A673 (cell line): ENCODE measurements at regions not wholly inside any gene's neighbourhood (a gene's known extent, or its start where the extent isn't known, plus 50 kb on each side); places are given as distances from the start of the nearest gene placed in this dataset.
"Not testable (repeated sequence)": the region's sequence is repeated elsewhere in the genome, so short reads cannot be mapped to it uniquely, and the experiment has no call there.

Source experiments
- BruUV-seq: library from RNA; stranded (reverse); fragments of 400-500 nt; replicated peaks from 2 replicates; lab custom pipeline; 2021; lab: Mats Ljungman, UMichigan
- CTCF ChIA-PET: fragments of 300-600 bp; sonication (Branson Sonifier 250); formaldehyde crosslinking; loops from one replicate; lab custom pipeline; 2022; ENCODE audit warnings: antibody characterized with exemption; lab: Charles Lee
- POLR2A ChIA-PET: fragments of 300-600 bp; sonication (Branson Sonifier 250); formaldehyde crosslinking; loops from one replicate; lab custom pipeline; 2022; ENCODE audit warnings: antibody characterized with exemption; ENCODE audit not compliant: low non-redundant PET; lab: Charles Lee
- DNase-seq: peaks from one replicate; pipeline ENCODE4 v3.0.0-alpha.2; 2015; ENCODE audit warnings: low spot score
- H3K27ac ChIP-seq: fragments of 200-600 bp; sonication (generic); 2 replicates; pipeline ENCODE4 v1.5.1; 2016; ENCODE audit warnings: mixed run types, low read depth, mild to moderate bottlenecking, mixed read lengths, antibody characterized with exemption, low read length; ENCODE audit not compliant: poor library complexity, severe bottlenecking
- H3K27me3 ChIP-seq: fragments of 200-600 bp; sonication (generic); replicated peaks from 2 replicates; pipeline ENCODE4 v1.6.1; 2017; ENCODE audit warnings: mixed run types, low read depth, mild to moderate bottlenecking, mixed read lengths, antibody characterized with exemption, low read length; ENCODE audit not compliant: insufficient read depth, poor library complexity
- H3K36me3 ChIP-seq: fragments of 200-600 bp; sonication (generic); 2 replicates; pipeline ENCODE4 v1.6.1; 2016; ENCODE audit warnings: mixed run types, mild to moderate bottlenecking, mixed read lengths, antibody characterized with exemption, low read length; ENCODE audit not compliant: insufficient read depth, poor library complexity, severe bottlenecking
- H3K4me1 ChIP-seq: fragments of 200-600 bp; sonication (generic); 2 replicates; pipeline ENCODE4 v1.6.1; 2017; ENCODE audit warnings: mixed run types, mild to moderate bottlenecking, mixed read lengths, antibody characterized with exemption, low read length; ENCODE audit not compliant: insufficient read depth, poor library complexity, severe bottlenecking
- H3K4me3 ChIP-seq: fragments of 200-600 bp; sonication (generic); 2 replicates; pipeline ENCODE4 v1.5.1; 2016; ENCODE audit warnings: low read depth, mixed run types, mild to moderate bottlenecking, mixed read lengths, low read length; ENCODE audit not compliant: poor library complexity, severe bottlenecking
- H3K9me3 ChIP-seq: fragments of 200-600 bp; sonication (generic); 2 replicates; pipeline ENCODE4 v1.6.1; 2016; ENCODE audit warnings: mixed run types, low read depth, mild to moderate bottlenecking, mixed read lengths, antibody characterized with exemption, low read length; ENCODE audit not compliant: poor library complexity, severe bottlenecking
- EZH2 ChIP-seq: fragments of 200-600 bp; sonication (generic); IDR thresholded peaks from 2 replicates; pipeline ENCODE4 v1.6.1; 2017; ENCODE audit warnings: borderline replicate concordance, low read depth, mild to moderate bottlenecking, mixed read lengths, antibody characterized with exemption, low read length; ENCODE audit not compliant: poor library complexity, severe bottlenecking
- intact Hi-C: fragments of 100-400 bp; cut with micrococcal nuclease; formaldehyde crosslinking; loops from one replicate; pipeline ENCODE4 v1.10.0; 2022; ENCODE audit not compliant: unreplicated experiment
- TF ChIP-seq, protein P1 (sequence below): fragments of 300-800, 200-600 bp; sonication (generic); conservative IDR thresholded peaks from 2 replicates; pipeline ENCODE4 v1.5.1; 2017; ENCODE audit warnings: low read depth, mild to moderate bottlenecking, antibody characterized with exemption, low read length, moderate library complexity, mixed read lengths

DNA sequence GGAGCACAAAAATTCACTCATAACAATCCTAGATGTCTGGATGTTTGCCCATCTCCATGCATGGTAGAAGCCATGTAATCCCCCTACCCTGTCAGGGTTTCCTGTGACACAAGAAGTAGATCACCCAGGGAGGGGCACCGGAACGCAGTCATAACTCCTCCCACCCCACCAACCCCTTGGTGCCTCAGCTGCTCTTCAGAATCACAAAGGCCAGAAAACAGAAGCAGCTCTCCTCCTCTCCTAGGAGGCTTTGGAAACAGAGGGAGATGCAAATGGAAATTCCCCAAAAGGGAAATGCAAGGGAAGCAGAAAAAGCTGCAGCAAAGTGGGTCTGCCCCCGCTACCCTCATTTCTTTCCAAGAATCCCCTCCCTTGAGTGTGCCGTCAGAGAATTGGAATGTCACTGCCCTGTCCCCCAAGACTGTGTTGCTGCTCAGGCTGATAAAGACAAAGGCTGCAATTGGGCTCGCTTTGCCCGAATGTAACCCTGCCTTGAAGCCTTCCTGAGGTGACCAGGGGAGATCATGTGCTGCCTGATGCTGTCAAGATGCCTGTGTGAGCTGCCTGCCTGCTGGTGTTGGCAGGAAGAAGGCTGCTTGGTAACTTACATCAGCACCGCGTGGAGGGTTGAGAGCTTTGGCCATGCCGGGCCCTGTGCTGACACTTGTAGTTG is 65.5 kb upstream of the ABCA1 start:
- intact Hi-C loops, result no loop called here
- ChIA-PET CTCF (no interaction called here), POLR2A (no interaction called here)
- DNase-seq, result no peak
- Histone ChIP-seq H3K4me1 (peaks cover 22% of the 10 kb centered on the region), H3K27me3 (no peaks in the 10 kb centered on the region), H3K4me3 (no peak overlapping the region), H3K9me3 (no peaks in the 10 kb centered on the region), H3K27ac (no peak overlapping the region), H3K36me3 (no peaks in the 10 kb centered on the region)
- TF ChIP-seq, protein P1, sequence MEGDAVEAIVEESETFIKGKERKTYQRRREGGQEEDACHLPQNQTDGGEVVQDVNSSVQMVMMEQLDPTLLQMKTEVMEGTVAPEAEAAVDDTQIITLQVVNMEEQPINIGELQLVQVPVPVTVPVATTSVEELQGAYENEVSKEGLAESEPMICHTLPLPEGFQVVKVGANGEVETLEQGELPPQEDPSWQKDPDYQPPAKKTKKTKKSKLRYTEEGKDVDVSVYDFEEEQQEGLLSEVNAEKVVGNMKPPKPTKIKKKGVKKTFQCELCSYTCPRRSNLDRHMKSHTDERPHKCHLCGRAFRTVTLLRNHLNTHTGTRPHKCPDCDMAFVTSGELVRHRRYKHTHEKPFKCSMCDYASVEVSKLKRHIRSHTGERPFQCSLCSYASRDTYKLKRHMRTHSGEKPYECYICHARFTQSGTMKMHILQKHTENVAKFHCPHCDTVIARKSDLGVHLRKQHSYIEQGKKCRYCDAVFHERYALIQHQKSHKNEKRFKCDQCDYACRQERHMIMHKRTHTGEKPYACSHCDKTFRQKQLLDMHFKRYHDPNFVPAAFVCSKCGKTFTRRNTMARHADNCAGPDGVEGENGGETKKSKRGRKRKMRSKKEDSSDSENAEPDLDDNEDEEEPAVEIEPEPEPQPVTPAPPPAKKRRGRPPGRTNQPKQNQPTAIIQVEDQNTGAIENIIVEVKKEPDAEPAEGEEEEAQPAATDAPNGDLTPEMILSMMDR, result no peak
- no peak for TF ChIP-seq EZH2
- BruUV-seq, result no TSS peak

DNA sequence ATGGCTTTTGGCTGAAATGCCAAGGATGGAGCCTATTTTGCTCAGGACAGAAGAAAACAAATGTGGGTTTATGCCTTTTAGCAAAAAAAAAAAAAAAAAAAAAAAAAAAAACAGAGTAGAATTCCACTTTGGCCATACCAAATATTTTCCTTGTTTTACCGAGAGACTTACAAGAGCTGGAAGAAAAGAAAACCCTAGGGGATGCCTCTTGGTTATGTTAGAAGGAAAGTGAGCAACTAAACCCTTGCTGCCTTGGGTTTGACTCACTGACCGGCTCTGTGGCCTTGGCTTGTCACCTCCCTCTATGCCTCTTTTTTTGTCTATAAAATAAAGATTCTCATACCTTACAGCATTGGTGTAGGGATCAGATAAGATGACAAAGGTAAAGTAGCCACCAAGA is 69.6 kb upstream of the ABCA1 start:
- no peak for DNase-seq
- intact Hi-C loops, result no loop called here
- Histone ChIP-seq H3K27me3 (no peaks in the 10 kb centered on the region), H3K9me3 (no peaks in the 10 kb centered on the region), H3K36me3 (no peaks in the 10 kb centered on the region), H3K27ac (no peak overlapping the region), H3K4me1 (peaks cover 3% of the 10 kb centered on the region), H3K4me3 (no peak overlapping the region)
- POLR2A ChIA-PET, result no interaction called here
- CTCF ChIA-PET, result no interaction called here
- no TSS peak for BruUV-seq
- no peak for TF ChIP-seq EZH2
- TF ChIP-seq, protein P1, result no peak

DNA sequence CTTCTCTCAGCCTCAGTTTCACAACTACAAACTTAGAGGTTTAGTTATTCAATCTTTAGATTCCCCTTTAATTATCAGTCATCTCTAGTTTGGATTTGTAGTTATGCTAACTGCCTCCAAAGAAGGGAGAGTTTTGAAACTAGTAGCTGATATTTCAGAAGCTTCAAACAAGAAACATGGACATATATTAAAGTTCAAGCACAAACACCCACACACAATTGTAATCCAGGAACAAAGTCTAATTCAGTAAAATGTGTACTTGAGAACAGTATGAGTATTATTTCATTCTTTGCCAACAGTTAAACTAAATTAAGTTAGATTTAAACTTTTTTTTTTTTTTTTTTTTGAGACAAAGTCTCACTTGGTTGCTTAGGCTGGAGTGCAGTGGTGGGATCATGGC is 71.2 kb upstream of the ABCA1 start:
- ChIA-PET CTCF (no interaction called here), POLR2A (no interaction called here)
- no peak overlapping the region for H3K4me3 ChIP-seq

GRCh38 chr9:105000529-105000928 is 72.6 kb upstream of the ABCA1 start:
- H3K4me1 ChIP-seq, BruUV-seq, H3K4me3 ChIP-seq, intact Hi-C loops, POLR2A ChIA-PET, DNase-seq, H3K27me3 ChIP-seq, H3K27ac ChIP-seq, CTCF ChIA-PET, H3K9me3 ChIP-seq, H3K36me3 ChIP-seq: not testable (repeated sequence)

More for the DNA sequence above, 71.2 kb upstream of the ABCA1 start:
- no peak for DNase-seq
- TF ChIP-seq, protein P1, result no peak
- TF ChIP-seq EZH2, result no peak
- no TSS peak for BruUV-seq
- no peaks in the 10 kb centered on the region for H3K4me1 ChIP-seq
- H3K27ac ChIP-seq, result no peak overlapping the region
- no peaks in the 10 kb centered on the region for H3K9me3 ChIP-seq
- intact Hi-C loops, result no loop called here
- no peaks in the 10 kb centered on the region for H3K27me3 ChIP-seq
- no peaks in the 10 kb centered on the region for H3K36me3 ChIP-seq
